ENCODE measurements at regions not wholly inside any gene's neighbourhood (a gene's known extent, or its start where the extent isn't known, plus 50 kb on each side); places are given as distances from the start of the nearest gene placed in this dataset.

DNA sequence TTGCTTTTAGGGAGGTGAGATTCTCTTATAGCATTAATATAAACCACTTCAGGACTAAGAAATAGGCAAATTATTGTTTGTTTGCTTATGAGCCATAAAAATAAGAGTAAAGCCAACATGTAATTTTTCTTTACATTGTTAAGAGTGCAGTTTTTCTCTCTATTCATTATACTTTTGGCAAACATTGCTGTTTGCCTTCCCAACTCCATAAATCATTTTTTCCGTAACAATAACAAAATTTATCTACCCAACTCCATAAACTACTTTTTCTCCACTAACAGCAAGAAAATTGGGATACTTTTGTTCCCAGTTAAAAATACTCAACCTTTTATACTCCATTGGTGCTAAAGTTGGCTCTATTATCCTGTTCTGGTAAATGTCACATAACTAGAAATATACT is 229.7 kb upstream of the GPRIN3 start:
- no peak for TF ChIP-seq POLR2A (IDR thresholded peaks at IDR 0.05)
- TF ChIP-seq EP300 (IDR thresholded peaks at IDR 0.05), result no peak
- TF ChIP-seq, protein P1, sequence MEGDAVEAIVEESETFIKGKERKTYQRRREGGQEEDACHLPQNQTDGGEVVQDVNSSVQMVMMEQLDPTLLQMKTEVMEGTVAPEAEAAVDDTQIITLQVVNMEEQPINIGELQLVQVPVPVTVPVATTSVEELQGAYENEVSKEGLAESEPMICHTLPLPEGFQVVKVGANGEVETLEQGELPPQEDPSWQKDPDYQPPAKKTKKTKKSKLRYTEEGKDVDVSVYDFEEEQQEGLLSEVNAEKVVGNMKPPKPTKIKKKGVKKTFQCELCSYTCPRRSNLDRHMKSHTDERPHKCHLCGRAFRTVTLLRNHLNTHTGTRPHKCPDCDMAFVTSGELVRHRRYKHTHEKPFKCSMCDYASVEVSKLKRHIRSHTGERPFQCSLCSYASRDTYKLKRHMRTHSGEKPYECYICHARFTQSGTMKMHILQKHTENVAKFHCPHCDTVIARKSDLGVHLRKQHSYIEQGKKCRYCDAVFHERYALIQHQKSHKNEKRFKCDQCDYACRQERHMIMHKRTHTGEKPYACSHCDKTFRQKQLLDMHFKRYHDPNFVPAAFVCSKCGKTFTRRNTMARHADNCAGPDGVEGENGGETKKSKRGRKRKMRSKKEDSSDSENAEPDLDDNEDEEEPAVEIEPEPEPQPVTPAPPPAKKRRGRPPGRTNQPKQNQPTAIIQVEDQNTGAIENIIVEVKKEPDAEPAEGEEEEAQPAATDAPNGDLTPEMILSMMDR (IDR thresholded peaks at IDR 0.05), result no peak
